Amniotic stem cell (primary cell): ENCODE measurements at regions not wholly inside any gene's neighbourhood (a gene's known extent, or its start where the extent isn't known, plus 50 kb on each side); places are given as distances from the start of the nearest gene placed in this dataset.

ENCODE experiments used
- DNase-seq: peaks from one replicate; lab custom pipeline; 2025; lab: John Stamatoyannopoulos, UW

- DNase-seq = no peak
Measured at GRCh38 chr4:167492007-167492406, 257.7 kb upstream of the SPOCK3 start.

- no peak for DNase-seq
Measured at GRCh38 chr4:167509551-167509950, 275.3 kb upstream of the SPOCK3 start.

- DNase-seq = no peak
Measured at GRCh38 chr4:167524091-167524490, 289.8 kb upstream of the SPOCK3 start.

- DNase-seq = no peak
Measured at GRCh38 chr4:167537761-167538160, 303.5 kb upstream of the SPOCK3 start.

- no peak for DNase-seq
Measured at GRCh38 chr4:167541286-167541685, 307.0 kb upstream of the SPOCK3 start.

- no peak for DNase-seq
Measured at GRCh38 chr4:167544391-167544790, 310.1 kb upstream of the SPOCK3 start.

GRCh38 chr4:167550021-167550420 is 315.7 kb upstream of the SPOCK3 start:
- no peak for DNase-seq

- DNase-seq = no peak
Measured at GRCh38 chr4:167555338-167556022, 321.2 kb upstream of the SPOCK3 start.

GRCh38 chr4:167578906-167579305 is 344.6 kb upstream of the SPOCK3 start:
- no peak for DNase-seq

GRCh38 chr4:167581449-167581965 is 347.2 kb upstream of the SPOCK3 start:
- no peak for DNase-seq

- DNase-seq = no peak
Measured at GRCh38 chr4:167587361-167587760, 353.1 kb upstream of the SPOCK3 start.

GRCh38 chr4:167595898-167596297 is 361.6 kb upstream of the SPOCK3 start:
- no peak for DNase-seq

- DNase-seq = no peak
Measured at GRCh38 chr4:167602157-167602556, 367.9 kb upstream of the SPOCK3 start.

- DNase-seq = no peak
Measured at GRCh38 chr4:167606551-167606950, 372.3 kb upstream of the SPOCK3 start.

- DNase-seq = no peak
Measured at GRCh38 chr4:167613381-167613780, 379.1 kb upstream of the SPOCK3 start.

- no peak for DNase-seq
Measured at GRCh38 chr4:167614866-167615265, 380.6 kb upstream of the SPOCK3 start.

GRCh38 chr4:167616476-167616875 is 382.2 kb upstream of the SPOCK3 start:
- DNase-seq = no peak

GRCh38 chr4:167622481-167623240 is 388.4 kb upstream of the SPOCK3 start:
- DNase-seq = no peak

GRCh38 chr4:167623241-167623572 is 388.9 kb upstream of the SPOCK3 start:
- no peak for DNase-seq

- no peak for DNase-seq
Measured at GRCh38 chr4:167629272-167629671, 395.0 kb upstream of the SPOCK3 start.

- no peak for DNase-seq
Measured at GRCh38 chr4:167642250-167642649, 408.0 kb upstream of the SPOCK3 start.

GRCh38 chr4:167645358-167645757 is 411.1 kb upstream of the SPOCK3 start:
- no peak for DNase-seq

GRCh38 chr4:167652267-167652666 is 418.0 kb upstream of the SPOCK3 start:
- DNase-seq = no peak
